Endodermal cell (in vitro differentiated cells): ENCODE measurements at regions not wholly inside any gene's neighbourhood (a gene's known extent, or its start where the extent isn't known, plus 50 kb on each side); places are given as distances from the start of the nearest gene placed in this dataset.

Source experiments
- DNase-seq: peaks from one replicate; pipeline ENCODE4 v3.0.0-alpha.2; 2017
- H3K27ac ChIP-seq: 2 replicates; pipeline ENCODE4 v1.5.1; 2013; ENCODE audit warnings: mild to moderate bottlenecking, low read depth, low read length, moderate library complexity
- H3K27me3 ChIP-seq: 2 replicates; pipeline ENCODE4 v1.6.1; 2013; ENCODE audit warnings: mild to moderate bottlenecking, low read length, moderate library complexity; ENCODE audit not compliant: insufficient read depth, control insufficient read depth, poor library complexity, severe bottlenecking
- H3K36me3 ChIP-seq: 2 replicates; pipeline ENCODE4 v1.7.0; 2013; ENCODE audit warnings: mild to moderate bottlenecking, low read length, moderate library complexity; ENCODE audit not compliant: control insufficient read depth, insufficient read depth
- H3K4me1 ChIP-seq: one replicate; pipeline ENCODE4 v1.7.0; 2013; ENCODE audit warnings: low read length; ENCODE audit not compliant: control insufficient read depth, insufficient read depth
- H3K4me3 ChIP-seq: 2 replicates; pipeline ENCODE4 v1.5.1; 2013; ENCODE audit warnings: mild to moderate bottlenecking, low read length, moderate library complexity
- H3K9ac ChIP-seq: 2 replicates; pipeline ENCODE4 v1.6.1; 2013; ENCODE audit warnings: mild to moderate bottlenecking, low read length, moderate library complexity; ENCODE audit not compliant: poor library complexity, severe bottlenecking; ENCODE audit errors: extremely low read depth
- H3K9me3 ChIP-seq: 2 replicates; pipeline ENCODE4 v1.6.1; 2013; ENCODE audit warnings: mild to moderate bottlenecking, low read length, moderate library complexity; ENCODE audit not compliant: control insufficient read depth
- H3K27ac Mint-ChIP-seq: 2 replicates; pipeline ENCODE4 v1.8.0; 2020; ENCODE audit warnings: mixed read lengths
- H3K27me3 Mint-ChIP-seq: 2 replicates; pipeline ENCODE4 v1.8.0; 2021; ENCODE audit warnings: mild to moderate bottlenecking, mixed read lengths; ENCODE audit not compliant: insufficient read depth
- H3K36me3 Mint-ChIP-seq: 2 replicates; pipeline ENCODE4 v1.8.0; 2020; ENCODE audit warnings: low read depth, mixed read lengths
- H3K4me1 Mint-ChIP-seq: 2 replicates; pipeline ENCODE4 v1.8.0; 2020; ENCODE audit warnings: mixed read lengths
- H3K4me3 Mint-ChIP-seq: 2 replicates; pipeline ENCODE4 v1.8.0; 2020; ENCODE audit warnings: mild to moderate bottlenecking, moderate library complexity, mixed read lengths
- H3K9me3 Mint-ChIP-seq: 2 replicates; pipeline ENCODE4 v1.8.0; 2020; ENCODE audit warnings: mild to moderate bottlenecking, mixed read lengths
- WGBS, 2 experiments: methylation state at CpG; one replicate each; pipeline versions ENCODE4 v1.1.5 to v1.1.7; 2013; ENCODE audit warnings: missing lambda C conversion rate in 2 of 2, mixed read lengths in 1 of 2; ENCODE audit not compliant: insufficient coverage in 1 of 2, insufficient read length in 1 of 2; 5-methylcytosine and 5-hydroxymethylcytosine counted together
- TF ChIP-seq, protein P1 (sequence below): fragments of 200-600 bp; sonication (generic); conservative IDR thresholded peaks from 2 replicates; pipeline ENCODE4 v1.5.0; 2021; ENCODE audit warnings: antibody characterized with exemption, mild to moderate bottlenecking

DNA sequence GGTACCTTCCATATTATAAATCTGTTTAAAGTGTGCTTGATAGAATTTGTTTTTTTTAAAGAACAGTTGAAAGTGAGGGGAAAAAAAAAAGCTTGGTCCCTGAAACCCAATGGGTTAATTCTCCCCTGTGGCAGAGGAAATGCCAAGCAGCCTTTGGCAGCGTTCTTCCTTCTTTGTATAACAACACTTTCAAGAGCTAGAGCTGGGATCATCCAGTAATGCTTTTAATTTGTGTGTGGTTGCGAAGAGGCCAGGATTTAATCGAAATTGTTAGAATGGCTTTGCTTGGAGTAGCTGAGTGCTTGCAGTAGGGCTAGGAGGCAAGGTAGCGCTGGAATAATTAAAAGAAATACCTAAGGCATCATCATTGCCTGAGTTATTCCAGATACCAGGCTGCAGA lies 692.0 kb downstream of the DHX35 start:
- H3K4me3 ChIP-seq, result no peak overlapping the region
- H3K27me3 ChIP-seq, result no peaks in the 10 kb centered on the region
- Mint-ChIP-seq H3K27me3 (peaks cover 4% of the 10 kb centered on the region), H3K4me3 (no peak overlapping the region), H3K4me1 (no peaks in the 10 kb centered on the region), H3K36me3 (no peaks in the 10 kb centered on the region), H3K9me3 (no peaks in the 10 kb centered on the region), H3K27ac (no peak overlapping the region)
- H3K9me3 ChIP-seq, result no peaks in the 10 kb centered on the region
- no peak for DNase-seq
- no peaks in the 10 kb centered on the region for H3K4me1 ChIP-seq
- WGBS, 2 experiments, result 85 to 92% methylated on average over 2 to 4 of the region's 4 CpGs
- H3K36me3 ChIP-seq, result no peaks in the 10 kb centered on the region
- no peak overlapping the region for H3K9ac ChIP-seq
- TF ChIP-seq, protein P1, sequence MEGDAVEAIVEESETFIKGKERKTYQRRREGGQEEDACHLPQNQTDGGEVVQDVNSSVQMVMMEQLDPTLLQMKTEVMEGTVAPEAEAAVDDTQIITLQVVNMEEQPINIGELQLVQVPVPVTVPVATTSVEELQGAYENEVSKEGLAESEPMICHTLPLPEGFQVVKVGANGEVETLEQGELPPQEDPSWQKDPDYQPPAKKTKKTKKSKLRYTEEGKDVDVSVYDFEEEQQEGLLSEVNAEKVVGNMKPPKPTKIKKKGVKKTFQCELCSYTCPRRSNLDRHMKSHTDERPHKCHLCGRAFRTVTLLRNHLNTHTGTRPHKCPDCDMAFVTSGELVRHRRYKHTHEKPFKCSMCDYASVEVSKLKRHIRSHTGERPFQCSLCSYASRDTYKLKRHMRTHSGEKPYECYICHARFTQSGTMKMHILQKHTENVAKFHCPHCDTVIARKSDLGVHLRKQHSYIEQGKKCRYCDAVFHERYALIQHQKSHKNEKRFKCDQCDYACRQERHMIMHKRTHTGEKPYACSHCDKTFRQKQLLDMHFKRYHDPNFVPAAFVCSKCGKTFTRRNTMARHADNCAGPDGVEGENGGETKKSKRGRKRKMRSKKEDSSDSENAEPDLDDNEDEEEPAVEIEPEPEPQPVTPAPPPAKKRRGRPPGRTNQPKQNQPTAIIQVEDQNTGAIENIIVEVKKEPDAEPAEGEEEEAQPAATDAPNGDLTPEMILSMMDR, result no peak
- no peak overlapping the region for H3K27ac ChIP-seq

DNA sequence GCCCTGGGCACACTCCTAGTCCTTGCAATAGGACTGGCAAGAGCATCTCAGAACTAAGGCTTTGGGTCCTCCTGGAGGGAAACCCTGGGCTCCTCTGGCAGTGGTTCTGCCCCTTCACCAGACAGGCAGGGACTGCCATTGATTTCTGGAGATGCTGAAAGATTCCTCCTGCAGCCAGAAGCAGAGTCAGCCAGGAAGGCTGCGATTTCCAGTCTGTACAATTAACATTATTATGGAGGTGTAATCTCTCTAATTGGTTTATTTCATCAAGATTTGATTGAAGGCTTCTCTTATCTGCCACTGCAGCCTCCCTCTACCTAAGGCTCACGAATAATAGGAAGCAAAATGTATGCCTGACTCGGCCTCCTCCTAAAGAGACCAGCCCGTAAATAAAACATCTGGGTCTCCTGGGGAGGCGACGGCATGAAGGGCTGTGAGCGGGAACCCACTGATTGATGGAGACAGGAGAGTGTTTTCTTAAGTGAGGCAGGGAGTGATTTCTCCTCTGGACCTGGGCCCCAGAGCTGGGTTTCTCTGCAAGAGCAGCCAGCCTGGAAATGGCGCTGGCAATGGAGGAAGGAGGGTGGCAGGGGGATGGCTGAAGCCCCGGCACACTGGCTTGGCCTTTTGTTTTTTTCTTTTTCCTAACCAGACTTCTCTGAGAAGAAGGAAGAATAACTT lies 689.6 kb downstream of the DHX35 start:
- Mint-ChIP-seq H3K9me3 (no peaks in the 10 kb centered on the region), H3K27me3 (peaks cover 4% of the 10 kb centered on the region), H3K27ac (no peak overlapping the region)

DNA sequence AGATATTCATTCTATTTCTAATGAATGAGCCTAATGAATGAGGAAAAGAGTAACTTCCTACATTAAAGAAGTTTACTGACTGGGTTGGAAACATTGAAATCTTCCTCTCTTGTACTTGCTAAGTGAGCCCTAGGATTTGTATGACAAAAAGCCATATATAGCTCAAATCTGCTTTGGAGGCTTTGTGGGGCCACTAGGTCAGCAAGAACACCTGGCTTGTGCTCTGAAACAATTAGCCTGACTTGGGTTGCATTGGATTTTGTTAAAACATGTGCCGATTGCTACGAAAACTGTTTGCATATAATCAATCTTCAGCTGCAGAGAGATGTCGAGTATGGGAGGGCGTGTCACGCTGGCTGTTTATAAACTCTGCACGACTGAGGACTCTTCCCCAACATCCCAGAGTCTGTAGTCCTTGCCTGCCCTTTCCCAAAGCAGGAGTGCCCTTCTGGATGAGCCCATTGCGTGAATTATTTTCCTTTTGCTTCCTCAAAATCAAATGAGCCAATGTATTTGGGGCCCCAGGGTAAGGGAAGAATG lies 684.8 kb downstream of the DHX35 start:
- no peaks in the 10 kb centered on the region for H3K36me3 Mint-ChIP-seq

More for the DNA sequence above, 689.6 kb downstream of the DHX35 start:
- no peak overlapping the region for H3K4me3 Mint-ChIP-seq
- Histone ChIP-seq H3K27me3 (no peaks in the 10 kb centered on the region), H3K4me3 (no peak overlapping the region), H3K9ac (no peak overlapping the region), H3K4me1 (no peaks in the 10 kb centered on the region), H3K36me3 (no peaks in the 10 kb centered on the region), H3K9me3 (no peaks in the 10 kb centered on the region), H3K27ac (no peak overlapping the region)
- DNase-seq, result no peak
- H3K4me1 Mint-ChIP-seq, result no peaks in the 10 kb centered on the region
- 73 to 93% methylated on average over 4 to 9 of the region's 9 CpGs for WGBS, 2 experiments
- TF ChIP-seq, protein P1, result no peak
- H3K36me3 Mint-ChIP-seq, result no peaks in the 10 kb centered on the region

More for the DNA sequence above, 684.8 kb downstream of the DHX35 start:
- Mint-ChIP-seq H3K27ac (no peak overlapping the region), H3K4me1 (no peaks in the 10 kb centered on the region), H3K9me3 (no peaks in the 10 kb centered on the region), H3K27me3 (peaks cover 5% of the 10 kb centered on the region), H3K4me3 (no peak overlapping the region)
- TF ChIP-seq, protein P1, result no peak
- WGBS, 2 experiments, result 77 to 93% methylated on average over 4 to 7 of the region's 7 CpGs
- no peak for DNase-seq
- Histone ChIP-seq H3K27ac (no peak overlapping the region), H3K4me1 (no peaks in the 10 kb centered on the region), H3K9ac (no peak overlapping the region), H3K27me3 (no peaks in the 10 kb centered on the region), H3K9me3 (no peaks in the 10 kb centered on the region), H3K4me3 (no peak overlapping the region), H3K36me3 (no peaks in the 10 kb centered on the region)
